HL-60 (cell line): ENCODE measurements at regions not wholly inside any gene's neighbourhood (a gene's known extent, or its start where the extent isn't known, plus 50 kb on each side); places are given as distances from the start of the nearest gene placed in this dataset.

Experiments
- CTCF ChIP-seq: IDR thresholded peaks from one replicate; pipeline ENCODE4 v1.5.1; 2011; ENCODE audit warnings: low read length, control low read depth, inconsistent platforms; ENCODE audit not compliant: insufficient read depth
- GABPA ChIP-seq: IDR thresholded peaks from 2 replicates; pipeline ENCODE4 v1.6.1; 2012; ENCODE audit warnings: low read depth
- POLR2AphosphoS5 ChIP-seq: IDR thresholded peaks from 2 replicates; pipeline ENCODE4 v1.6.1; 2012; ENCODE audit warnings: low read depth
- SPI1 ChIP-seq: IDR thresholded peaks from 2 replicates; pipeline ENCODE4 v1.6.1; 2012; ENCODE audit warnings: low read depth, mild to moderate bottlenecking, borderline replicate concordance
- TF ChIP-seq, protein P1 (sequence below): IDR thresholded peaks from 2 replicates; pipeline ENCODE4 v1.6.1; 2012; ENCODE audit warnings: low read depth; ENCODE audit not compliant: insufficient replicate concordance

GRCh38 chr16:85254051-85254450, 141.8 kb upstream of the CIBAR2 start:
- TF ChIP-seq CTCF (no peak), GABPA (no peak), POLR2AphosphoS5 (no peak), SPI1 (no peak)
- TF ChIP-seq, protein P1, sequence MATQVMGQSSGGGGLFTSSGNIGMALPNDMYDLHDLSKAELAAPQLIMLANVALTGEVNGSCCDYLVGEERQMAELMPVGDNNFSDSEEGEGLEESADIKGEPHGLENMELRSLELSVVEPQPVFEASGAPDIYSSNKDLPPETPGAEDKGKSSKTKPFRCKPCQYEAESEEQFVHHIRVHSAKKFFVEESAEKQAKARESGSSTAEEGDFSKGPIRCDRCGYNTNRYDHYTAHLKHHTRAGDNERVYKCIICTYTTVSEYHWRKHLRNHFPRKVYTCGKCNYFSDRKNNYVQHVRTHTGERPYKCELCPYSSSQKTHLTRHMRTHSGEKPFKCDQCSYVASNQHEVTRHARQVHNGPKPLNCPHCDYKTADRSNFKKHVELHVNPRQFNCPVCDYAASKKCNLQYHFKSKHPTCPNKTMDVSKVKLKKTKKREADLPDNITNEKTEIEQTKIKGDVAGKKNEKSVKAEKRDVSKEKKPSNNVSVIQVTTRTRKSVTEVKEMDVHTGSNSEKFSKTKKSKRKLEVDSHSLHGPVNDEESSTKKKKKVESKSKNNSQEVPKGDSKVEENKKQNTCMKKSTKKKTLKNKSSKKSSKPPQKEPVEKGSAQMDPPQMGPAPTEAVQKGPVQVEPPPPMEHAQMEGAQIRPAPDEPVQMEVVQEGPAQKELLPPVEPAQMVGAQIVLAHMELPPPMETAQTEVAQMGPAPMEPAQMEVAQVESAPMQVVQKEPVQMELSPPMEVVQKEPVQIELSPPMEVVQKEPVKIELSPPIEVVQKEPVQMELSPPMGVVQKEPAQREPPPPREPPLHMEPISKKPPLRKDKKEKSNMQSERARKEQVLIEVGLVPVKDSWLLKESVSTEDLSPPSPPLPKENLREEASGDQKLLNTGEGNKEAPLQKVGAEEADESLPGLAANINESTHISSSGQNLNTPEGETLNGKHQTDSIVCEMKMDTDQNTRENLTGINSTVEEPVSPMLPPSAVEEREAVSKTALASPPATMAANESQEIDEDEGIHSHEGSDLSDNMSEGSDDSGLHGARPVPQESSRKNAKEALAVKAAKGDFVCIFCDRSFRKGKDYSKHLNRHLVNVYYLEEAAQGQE: no peak
